GM06990 (cell line): ENCODE measurements at regions not wholly inside any gene's neighbourhood (a gene's known extent, or its start where the extent isn't known, plus 50 kb on each side); places are given as distances from the start of the nearest gene placed in this dataset.

ENCODE experiments used
- DNase-seq: peaks from one replicate; pipeline ENCODE4 v3.0.0-alpha.2; 2011; ENCODE audit not compliant: insufficient read length; ENCODE audit errors: extremely low read depth
- H3K27me3 ChIP-seq: replicated peaks from 2 replicates; pipeline ENCODE4 v1.6.0; 2011; ENCODE audit warnings: low read length; ENCODE audit not compliant: control insufficient read depth, insufficient read depth
- H3K36me3 ChIP-seq: 2 replicates; pipeline ENCODE4 v1.5.1; 2011; ENCODE audit warnings: low read length; ENCODE audit not compliant: control insufficient read depth, insufficient read depth
- H3K4me3 ChIP-seq: replicated peaks from 2 replicates; pipeline ENCODE4 v1.5.1; 2011; ENCODE audit warnings: low read depth, mild to moderate bottlenecking, control low read depth, low read length
- TF ChIP-seq, protein P1 (sequence below): IDR thresholded peaks from 2 replicates; pipeline ENCODE4 v1.5.1; 2011; ENCODE audit warnings: low read length, control low read depth, mild to moderate bottlenecking, inconsistent platforms; ENCODE audit not compliant: insufficient read depth, poor library complexity, severe bottlenecking

DNA sequence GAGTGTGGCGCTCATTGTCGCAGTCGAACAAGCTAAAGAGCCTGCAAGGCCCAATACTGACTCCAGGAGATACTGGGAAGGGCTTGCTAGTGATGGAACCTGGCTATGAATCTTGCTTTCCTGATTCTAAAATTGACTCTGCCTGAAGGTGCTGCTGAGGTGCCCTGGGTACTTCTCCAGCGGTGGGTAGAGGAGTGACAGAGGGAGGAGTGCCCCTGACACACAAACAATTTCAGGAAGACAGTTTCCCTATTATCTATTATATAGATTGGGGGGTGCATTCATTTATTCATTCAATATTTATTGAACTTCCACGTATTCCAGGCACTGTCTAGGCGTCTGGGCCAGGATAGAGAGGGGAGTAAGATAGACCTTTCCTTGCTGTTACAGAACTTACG is 339.2 kb upstream of the GATB start:
- H3K27me3 ChIP-seq: no peaks in the 10 kb centered on the region
- H3K4me3 ChIP-seq: no peak overlapping the region
- H3K36me3 ChIP-seq: no peaks in the 10 kb centered on the region
- no peak for DNase-seq
- TF ChIP-seq, protein P1, sequence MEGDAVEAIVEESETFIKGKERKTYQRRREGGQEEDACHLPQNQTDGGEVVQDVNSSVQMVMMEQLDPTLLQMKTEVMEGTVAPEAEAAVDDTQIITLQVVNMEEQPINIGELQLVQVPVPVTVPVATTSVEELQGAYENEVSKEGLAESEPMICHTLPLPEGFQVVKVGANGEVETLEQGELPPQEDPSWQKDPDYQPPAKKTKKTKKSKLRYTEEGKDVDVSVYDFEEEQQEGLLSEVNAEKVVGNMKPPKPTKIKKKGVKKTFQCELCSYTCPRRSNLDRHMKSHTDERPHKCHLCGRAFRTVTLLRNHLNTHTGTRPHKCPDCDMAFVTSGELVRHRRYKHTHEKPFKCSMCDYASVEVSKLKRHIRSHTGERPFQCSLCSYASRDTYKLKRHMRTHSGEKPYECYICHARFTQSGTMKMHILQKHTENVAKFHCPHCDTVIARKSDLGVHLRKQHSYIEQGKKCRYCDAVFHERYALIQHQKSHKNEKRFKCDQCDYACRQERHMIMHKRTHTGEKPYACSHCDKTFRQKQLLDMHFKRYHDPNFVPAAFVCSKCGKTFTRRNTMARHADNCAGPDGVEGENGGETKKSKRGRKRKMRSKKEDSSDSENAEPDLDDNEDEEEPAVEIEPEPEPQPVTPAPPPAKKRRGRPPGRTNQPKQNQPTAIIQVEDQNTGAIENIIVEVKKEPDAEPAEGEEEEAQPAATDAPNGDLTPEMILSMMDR: no peak

DNA sequence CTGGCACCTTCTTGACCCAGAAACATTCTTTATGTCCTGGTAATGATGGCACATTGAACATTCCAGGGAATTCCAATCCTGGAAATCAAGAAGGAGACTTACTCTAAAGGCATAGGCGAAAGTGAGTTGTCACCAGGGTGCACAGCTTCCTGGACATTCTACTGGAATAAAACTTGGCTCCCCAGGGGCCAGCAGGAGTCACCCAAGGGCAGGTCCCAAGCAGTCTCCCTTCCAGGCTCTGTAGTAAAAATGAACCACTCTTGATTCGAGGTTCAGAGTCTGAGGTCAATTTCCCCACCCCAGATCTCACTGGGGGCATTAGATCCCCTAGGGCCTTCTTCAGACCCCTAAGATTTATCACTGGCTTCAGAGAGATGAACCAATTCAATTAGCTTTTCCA is 338.7 kb upstream of the GATB start:
- Histone ChIP-seq H3K36me3 (no peaks in the 10 kb centered on the region), H3K4me3 (no peak overlapping the region), H3K27me3 (no peaks in the 10 kb centered on the region)
- no peak for DNase-seq
- TF ChIP-seq, protein P1: no peak

GRCh38 chr4:152099061-152099425 is 338.2 kb upstream of the GATB start:
- no peaks in the 10 kb centered on the region for H3K27me3 ChIP-seq
- DNase-seq: no peak
- TF ChIP-seq, protein P1: no peak
- H3K4me3 ChIP-seq: no peak overlapping the region
- no peaks in the 10 kb centered on the region for H3K36me3 ChIP-seq

DNA sequence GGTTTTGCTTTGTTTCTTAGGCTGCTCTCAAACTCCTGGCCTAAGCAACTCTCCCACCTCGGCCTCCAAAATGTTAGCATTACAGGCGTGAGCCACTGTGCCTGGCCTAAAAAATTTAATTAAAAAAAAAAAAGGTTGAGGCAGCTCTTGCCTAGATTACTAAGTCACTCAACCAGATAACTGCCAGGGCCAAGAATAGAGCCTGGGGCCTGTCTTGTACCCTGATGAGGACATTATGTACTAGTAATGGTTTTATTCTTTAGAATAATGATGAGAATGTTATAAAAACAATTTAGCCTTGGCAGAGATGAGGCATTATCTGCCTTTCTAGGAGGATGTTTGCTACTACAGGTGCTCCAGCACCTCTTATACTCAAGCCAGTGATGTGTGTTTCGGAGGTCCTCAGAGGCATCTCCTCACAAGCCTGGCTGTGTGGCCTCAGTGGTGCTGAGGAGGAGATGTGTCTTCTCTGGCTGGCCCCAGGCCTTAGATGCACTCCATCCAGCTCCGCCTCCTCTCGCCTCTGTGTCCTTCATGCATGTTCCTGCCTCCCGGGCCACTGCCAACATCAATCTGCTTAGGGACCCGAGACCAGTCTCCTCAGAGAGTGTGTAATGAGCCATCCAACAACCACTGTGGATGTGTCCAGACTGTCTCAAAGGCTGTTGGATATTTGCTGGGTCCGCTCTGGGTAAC is 337.7 kb upstream of the GATB start:
- H3K36me3 ChIP-seq: no peaks in the 10 kb centered on the region
- H3K4me3 ChIP-seq: no peak overlapping the region
- no peaks in the 10 kb centered on the region for H3K27me3 ChIP-seq
- TF ChIP-seq, protein P1: no peak
- DNase-seq: no peak

DNA sequence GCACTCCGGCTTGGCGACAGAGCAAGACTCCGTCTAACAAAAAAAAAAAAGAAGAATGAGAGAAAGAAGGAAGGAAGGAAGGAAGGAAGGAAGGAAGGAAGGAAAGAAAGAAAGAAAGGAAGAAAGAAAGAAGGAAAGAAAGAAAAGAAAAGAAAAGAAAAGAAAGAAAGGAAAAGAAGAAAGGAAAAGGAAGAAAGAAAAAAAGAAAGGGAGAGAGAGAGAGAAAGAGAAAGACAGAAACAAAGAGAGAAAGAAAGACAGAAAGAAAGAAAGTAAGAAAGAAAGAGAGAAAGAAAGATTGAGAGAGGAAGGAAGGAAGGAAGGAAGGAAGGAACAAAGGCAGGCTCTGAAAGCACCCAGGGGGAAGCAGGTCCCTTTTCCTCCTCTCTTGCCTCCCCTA is 336.6 kb upstream of the GATB start:
- no peak for DNase-seq
- H3K27me3 ChIP-seq: no peaks in the 10 kb centered on the region
- H3K4me3 ChIP-seq: no peak overlapping the region
- TF ChIP-seq, protein P1: no peak
- H3K36me3 ChIP-seq: no peaks in the 10 kb centered on the region

- H3K4me3 ChIP-seq: no peak overlapping the region
- TF ChIP-seq, protein P1: no peak
- no peak for DNase-seq
- no peaks in the 10 kb centered on the region for H3K36me3 ChIP-seq
- H3K27me3 ChIP-seq: no peaks in the 10 kb centered on the region
Measured at GRCh38 chr4:152095701-152096070, 334.9 kb upstream of the GATB start.
